ENCODE measurements at regions not wholly inside any gene's neighbourhood (a gene's known extent, or its start where the extent isn't known, plus 50 kb on each side); places are given as distances from the start of the nearest gene placed in this dataset.
"Not testable (repeated sequence)": the region's sequence is repeated elsewhere in the genome, so short reads cannot be mapped to it uniquely, and the experiment has no call there.

DNA sequence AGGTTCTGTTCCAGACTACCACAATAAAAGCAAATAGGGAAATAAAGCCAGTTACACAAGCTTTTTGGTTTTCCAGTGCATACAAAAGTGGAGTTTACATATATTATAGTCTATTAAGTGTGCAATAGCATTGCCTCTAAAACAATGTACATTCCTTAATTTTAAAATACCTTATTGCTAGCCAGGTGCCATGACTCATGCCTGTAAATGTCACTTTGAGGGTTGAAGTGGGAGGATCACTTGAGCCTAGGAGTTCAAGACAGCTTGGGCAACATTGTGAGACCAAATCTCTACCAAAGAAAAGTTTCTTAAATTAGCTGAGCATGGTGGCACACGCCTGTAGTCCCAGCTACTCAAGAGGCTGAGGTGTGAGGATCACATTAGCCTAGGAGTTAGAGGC lies 52.9 kb upstream of the IMP4 start:
- H3K36me3 ChIP-seq (ENCODE audit: control insufficient read depth, insufficient read depth, low read length), result no peaks in the 10 kb centered on the region
- no peaks in the 10 kb centered on the region for H3K9me3 ChIP-seq (ENCODE audit: control insufficient read depth, insufficient read depth, low read length)
- WGBS (ENCODE audit: insufficient coverage), result 80% methylated on average over 1 of the region's 1 CpG
- no peak overlapping the region for H3K27ac ChIP-seq (ENCODE audit: low read depth, low read length)
- no peaks in the 10 kb centered on the region for H3K27me3 ChIP-seq (ENCODE audit: control insufficient read depth, insufficient read depth, low read length)
- no peak overlapping the region for H3K4me3 ChIP-seq (ENCODE audit: low read depth, low read length)
- H3K4me1 ChIP-seq (ENCODE audit: control insufficient read depth, insufficient read depth, low read length), result peaks cover 4% of the 10 kb centered on the region
- no peak for DNase-seq (ENCODE audit: low read depth in 4 of 6, low spot score in 6 of 6)

DNA sequence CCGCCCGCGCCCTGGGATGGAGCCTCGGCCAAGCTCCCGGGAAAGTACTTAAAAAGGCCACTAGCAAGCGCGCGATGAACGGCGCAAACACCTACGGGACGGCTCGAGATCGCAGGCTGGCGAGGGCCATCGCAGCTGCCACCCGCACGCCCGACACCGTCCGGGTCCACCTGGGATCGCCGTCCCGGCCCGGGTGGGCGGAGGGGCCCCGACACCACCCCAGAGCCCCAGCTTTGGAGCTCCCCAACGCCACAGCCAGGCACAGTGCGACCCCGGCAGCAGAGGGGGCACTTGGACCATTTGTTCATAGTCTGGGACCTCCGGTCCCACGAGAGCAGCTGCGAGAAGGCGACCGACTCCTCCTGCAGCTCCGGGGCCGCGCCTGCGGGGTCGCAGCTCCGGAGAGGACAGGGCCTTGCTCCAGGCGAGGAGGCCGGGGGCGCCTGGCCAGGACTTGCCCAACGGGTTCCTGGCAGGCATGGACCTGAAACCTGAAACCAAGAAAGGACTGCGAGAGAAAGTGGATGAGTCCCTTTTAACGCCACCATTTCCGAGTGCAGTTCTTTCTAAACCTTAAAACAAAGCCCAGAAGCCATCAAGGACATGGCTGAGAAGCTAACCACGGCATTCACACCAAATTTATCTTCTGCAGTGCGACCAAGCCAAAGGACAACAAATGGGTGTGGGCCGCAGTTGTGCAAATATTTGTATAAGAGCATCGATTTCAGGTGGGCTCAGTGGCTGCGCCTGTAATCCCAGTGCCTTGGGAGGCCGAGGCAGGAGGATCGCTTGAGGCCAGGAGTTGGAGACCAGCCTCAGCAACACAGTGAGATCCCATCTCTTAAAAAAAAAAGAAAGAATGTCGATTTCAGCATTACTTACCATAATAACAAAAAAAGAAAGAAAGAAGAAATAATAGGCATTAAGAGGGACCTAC lies 54.0 kb upstream of the IMP4 start:
- WGBS (ENCODE audit: insufficient coverage), result 71% methylated on average over 53 of the region's 56 CpGs
- H3K36me3 ChIP-seq (ENCODE audit: control insufficient read depth, insufficient read depth, low read length), result no peaks in the 10 kb centered on the region
- H3K4me1 ChIP-seq (ENCODE audit: control insufficient read depth, insufficient read depth, low read length), result peaks cover 4% of the 10 kb centered on the region
- H3K9me3 ChIP-seq (ENCODE audit: control insufficient read depth, insufficient read depth, low read length), result no peaks in the 10 kb centered on the region
- H3K27me3 ChIP-seq (ENCODE audit: control insufficient read depth, insufficient read depth, low read length), result no peaks in the 10 kb centered on the region
- H3K4me3 ChIP-seq (ENCODE audit: low read depth, low read length), result no peak overlapping the region
- no peak for DNase-seq (ENCODE audit: low read depth in 4 of 6, low spot score in 6 of 6)
- no peak overlapping the region for H3K27ac ChIP-seq (ENCODE audit: low read depth, low read length)

DNA sequence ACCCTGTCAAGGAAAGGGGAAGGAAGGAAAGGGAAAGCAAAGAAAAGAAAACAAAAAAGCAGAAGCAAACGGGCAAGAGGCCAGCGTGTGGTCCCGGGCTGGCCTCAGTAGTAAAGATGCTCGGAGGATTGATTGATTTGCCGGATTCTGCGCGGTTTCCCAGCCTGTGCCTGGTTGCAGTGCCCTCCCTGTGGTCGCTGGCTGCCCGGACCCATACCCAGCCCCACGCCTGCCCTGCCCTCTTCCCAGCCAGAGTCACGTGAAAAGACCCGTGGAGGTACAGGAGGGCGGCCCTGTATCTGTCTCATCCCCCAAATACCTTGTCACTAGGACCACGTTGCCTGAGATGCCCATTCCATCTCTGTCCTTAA lies 55.1 kb upstream of the IMP4 start:
- Histone ChIP-seq H3K27me3 (ENCODE audit: control insufficient read depth, insufficient read depth, low read length) (no peaks in the 10 kb centered on the region), H3K9me3 (ENCODE audit: control insufficient read depth, insufficient read depth, low read length) (no peaks in the 10 kb centered on the region), H3K4me3 (ENCODE audit: low read depth, low read length) (no peak overlapping the region), H3K4me1 (ENCODE audit: control insufficient read depth, insufficient read depth, low read length) (peaks cover 4% of the 10 kb centered on the region), H3K36me3 (ENCODE audit: control insufficient read depth, insufficient read depth, low read length) (no peaks in the 10 kb centered on the region), H3K27ac (ENCODE audit: low read depth, low read length) (no peak overlapping the region)
- no peak for DNase-seq (ENCODE audit: low read depth in 4 of 6, low spot score in 6 of 6)
- 84% methylated on average over 14 of the region's 14 CpGs for WGBS (ENCODE audit: insufficient coverage)

DNA sequence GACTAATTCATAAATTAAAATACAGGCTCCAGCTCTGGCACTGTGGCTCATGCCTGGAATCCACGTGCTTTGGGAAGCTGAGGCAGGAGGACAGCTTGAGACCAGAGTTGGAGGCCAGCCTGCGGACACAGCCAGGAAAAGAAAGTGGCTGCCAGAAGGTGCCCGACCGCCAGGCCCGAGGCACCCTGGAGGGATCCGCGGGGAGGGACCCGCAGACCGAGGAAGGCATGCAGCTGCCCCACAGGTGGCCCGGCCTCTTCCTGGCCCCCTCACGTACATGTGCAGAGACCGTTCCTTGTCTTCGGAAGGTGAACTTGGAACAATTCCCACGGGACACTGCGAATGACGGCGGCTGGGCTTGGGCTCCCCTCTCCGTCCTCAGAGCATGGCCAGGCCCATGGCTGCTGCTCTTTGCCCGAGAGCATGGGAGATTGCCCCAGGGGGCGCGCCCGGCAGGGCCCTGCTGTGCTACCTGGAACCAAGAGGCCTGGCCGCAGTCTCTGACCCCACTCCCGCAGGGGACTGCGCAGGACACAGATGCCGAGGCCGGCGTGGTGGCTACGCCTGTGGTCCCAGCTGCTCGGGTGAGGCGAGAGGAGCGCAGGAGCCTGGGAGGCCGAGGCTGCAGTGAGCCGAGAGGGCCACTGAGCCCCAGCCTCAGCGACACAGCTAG lies 55.6 kb upstream of the IMP4 start:
- no peak for DNase-seq (ENCODE audit: low read depth in 4 of 6, low spot score in 6 of 6)
- no peaks in the 10 kb centered on the region for H3K36me3 ChIP-seq (ENCODE audit: control insufficient read depth, insufficient read depth, low read length)
- H3K9me3 ChIP-seq (ENCODE audit: control insufficient read depth, insufficient read depth, low read length), result no peaks in the 10 kb centered on the region
- 91% methylated on average over 35 of the region's 35 CpGs for WGBS (ENCODE audit: insufficient coverage)
- H3K27ac ChIP-seq (ENCODE audit: low read depth, low read length), result no peak overlapping the region
- H3K4me1 ChIP-seq (ENCODE audit: control insufficient read depth, insufficient read depth, low read length), result peaks cover 4% of the 10 kb centered on the region
- no peak overlapping the region for H3K4me3 ChIP-seq (ENCODE audit: low read depth, low read length)
- no peaks in the 10 kb centered on the region for H3K27me3 ChIP-seq (ENCODE audit: control insufficient read depth, insufficient read depth, low read length)

DNA sequence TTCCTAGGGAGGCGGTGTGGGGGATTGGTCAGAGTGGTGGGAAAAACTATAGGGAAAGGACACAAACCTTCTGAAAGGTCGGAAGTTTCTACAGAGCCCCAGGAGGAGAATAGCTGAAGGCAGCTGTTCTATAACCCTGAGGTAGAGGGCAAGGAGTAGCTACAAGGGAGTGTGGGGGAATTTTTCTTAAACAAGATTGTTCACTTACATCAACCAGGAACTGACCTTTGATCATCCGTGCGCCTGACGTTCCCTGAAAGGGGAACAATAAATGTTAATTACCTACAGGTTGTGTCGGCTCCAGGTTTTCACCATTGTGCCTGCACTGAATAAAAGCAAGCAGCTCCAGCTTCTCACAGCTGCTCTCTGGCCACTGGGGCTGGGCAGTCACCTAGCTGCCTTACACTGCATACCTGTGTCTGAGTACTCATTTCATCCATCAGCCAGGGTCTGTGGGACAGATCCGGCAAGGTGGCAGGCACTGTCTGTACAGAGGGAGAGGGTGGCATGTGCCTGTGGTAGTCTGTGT lies 59.3 kb upstream of the IMP4 start:
- H3K4me1 ChIP-seq (ENCODE audit: control insufficient read depth, insufficient read depth, low read length); H3K36me3 ChIP-seq (ENCODE audit: control insufficient read depth, insufficient read depth, low read length); H3K4me3 ChIP-seq (ENCODE audit: low read depth, low read length); H3K9me3 ChIP-seq (ENCODE audit: control insufficient read depth, insufficient read depth, low read length); DNase-seq (ENCODE audit: low read depth in 4 of 6, low spot score in 6 of 6); H3K27ac ChIP-seq (ENCODE audit: low read depth, low read length); H3K27me3 ChIP-seq (ENCODE audit: control insufficient read depth, insufficient read depth, low read length): not testable (repeated sequence)
- no CpG with 5 or more reads among the region's 7 CpGs for WGBS (ENCODE audit: insufficient coverage)

DNA sequence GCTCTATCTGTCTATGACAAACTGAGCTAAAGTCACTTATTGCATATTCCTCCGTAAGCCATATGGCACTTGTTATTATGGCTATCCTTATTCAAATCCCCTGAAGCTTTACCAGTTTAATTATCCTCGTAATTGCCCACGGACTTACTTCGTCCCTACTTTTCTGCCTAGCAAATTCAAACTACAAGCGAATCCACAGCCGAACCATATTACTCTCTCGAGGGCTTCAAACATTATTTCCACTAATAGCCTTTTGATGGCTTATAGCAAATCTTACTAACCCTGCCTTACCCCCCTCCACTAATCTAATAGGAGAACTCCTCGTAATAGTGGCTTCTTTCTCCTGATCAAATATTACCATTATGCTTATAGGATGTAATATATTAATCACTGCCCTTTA lies 63.1 kb upstream of the IMP4 start:
- not testable (repeated sequence) for H3K36me3 ChIP-seq (ENCODE audit: control insufficient read depth, insufficient read depth, low read length); H3K27me3 ChIP-seq (ENCODE audit: control insufficient read depth, insufficient read depth, low read length); H3K9me3 ChIP-seq (ENCODE audit: control insufficient read depth, insufficient read depth, low read length); H3K27ac ChIP-seq (ENCODE audit: low read depth, low read length); H3K4me3 ChIP-seq (ENCODE audit: low read depth, low read length); H3K4me1 ChIP-seq (ENCODE audit: control insufficient read depth, insufficient read depth, low read length)
- 71% methylated on average over 6 of the region's 8 CpGs for WGBS (ENCODE audit: insufficient coverage)
- DNase-seq (ENCODE audit: low read depth in 4 of 6, low spot score in 6 of 6), result peak in 1 of 6 donors; percentile 81

DNA sequence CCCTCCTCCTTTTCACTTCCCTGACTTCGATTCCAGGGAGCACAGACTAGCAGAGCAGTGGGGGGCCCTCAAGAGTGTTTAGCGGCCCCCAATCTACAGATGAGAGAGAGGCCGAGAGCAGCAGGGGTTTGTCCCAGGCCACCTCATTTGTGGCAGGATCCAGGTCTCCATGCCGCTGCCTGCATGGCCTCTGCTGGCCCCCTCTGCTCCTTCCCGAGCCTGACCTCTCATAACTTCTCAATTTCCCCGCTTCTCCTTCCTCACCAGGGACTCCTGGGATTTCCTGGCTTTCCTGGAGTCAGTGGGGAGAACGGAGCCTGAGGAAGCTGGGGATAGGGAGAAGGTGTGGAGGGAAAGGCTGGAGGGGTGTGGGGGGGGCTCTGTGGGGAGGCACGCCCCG lies 70.1 kb upstream of the TUBA3E start:
- 89% methylated on average over 3 of the region's 9 CpGs for WGBS (ENCODE audit: insufficient coverage)
- H3K36me3 ChIP-seq (ENCODE audit: control insufficient read depth, insufficient read depth, low read length); H3K4me1 ChIP-seq (ENCODE audit: control insufficient read depth, insufficient read depth, low read length); H3K9me3 ChIP-seq (ENCODE audit: control insufficient read depth, insufficient read depth, low read length); H3K4me3 ChIP-seq (ENCODE audit: low read depth, low read length); DNase-seq (ENCODE audit: low read depth in 4 of 6, low spot score in 6 of 6); H3K27ac ChIP-seq (ENCODE audit: low read depth, low read length); H3K27me3 ChIP-seq (ENCODE audit: control insufficient read depth, insufficient read depth, low read length): not testable (repeated sequence)

DNA sequence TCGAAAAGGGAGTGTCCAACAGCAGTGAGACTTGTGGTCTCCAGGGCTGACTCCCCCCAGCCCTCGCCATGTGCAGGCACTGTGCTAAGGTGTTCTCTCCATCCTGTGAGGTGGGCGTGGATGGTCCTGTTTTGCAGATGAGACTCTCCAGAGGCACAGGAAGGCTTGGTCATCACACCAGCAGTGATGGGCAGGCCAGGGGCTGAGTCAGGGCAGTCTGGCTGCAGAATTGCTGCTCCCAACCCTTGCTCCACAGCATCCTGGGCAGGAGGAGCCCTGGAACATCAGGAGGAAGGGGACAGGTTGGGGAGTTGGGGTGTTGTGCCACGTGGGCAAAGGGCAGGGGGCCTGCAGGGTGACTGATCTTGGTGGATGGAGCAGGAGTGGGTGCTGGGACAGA lies 69.3 kb upstream of the TUBA3E start:
- not testable (repeated sequence) for H3K4me1 ChIP-seq (ENCODE audit: control insufficient read depth, insufficient read depth, low read length); H3K27me3 ChIP-seq (ENCODE audit: control insufficient read depth, insufficient read depth, low read length); H3K4me3 ChIP-seq (ENCODE audit: low read depth, low read length); DNase-seq (ENCODE audit: low read depth in 4 of 6, low spot score in 6 of 6); H3K27ac ChIP-seq (ENCODE audit: low read depth, low read length); H3K9me3 ChIP-seq (ENCODE audit: control insufficient read depth, insufficient read depth, low read length); H3K36me3 ChIP-seq (ENCODE audit: control insufficient read depth, insufficient read depth, low read length)
- WGBS (ENCODE audit: insufficient coverage), result 63% methylated on average over 3 of the region's 4 CpGs

DNA sequence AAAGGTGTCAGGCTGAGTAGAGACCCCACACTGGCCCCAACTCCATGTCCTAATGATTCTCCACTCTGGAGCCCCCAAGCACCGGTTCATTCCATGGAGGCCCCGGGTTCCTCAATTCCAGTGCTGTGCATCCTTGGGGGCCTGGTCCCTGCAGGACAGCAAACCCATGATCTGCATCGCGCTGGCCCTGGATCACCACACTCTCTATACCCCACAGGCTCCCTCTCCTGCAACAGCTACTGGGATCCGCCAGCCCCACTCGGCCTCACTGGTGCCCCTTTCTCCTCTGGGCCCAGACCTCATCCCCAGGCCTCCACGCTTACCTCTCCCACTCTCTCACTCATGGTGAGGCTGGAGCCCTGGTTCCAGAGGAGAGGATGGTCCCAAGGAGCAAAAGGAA lies 68.6 kb upstream of the TUBA3E start:
- H3K36me3 ChIP-seq (ENCODE audit: control insufficient read depth, insufficient read depth, low read length); H3K27me3 ChIP-seq (ENCODE audit: control insufficient read depth, insufficient read depth, low read length); H3K9me3 ChIP-seq (ENCODE audit: control insufficient read depth, insufficient read depth, low read length); DNase-seq (ENCODE audit: low read depth in 4 of 6, low spot score in 6 of 6); H3K4me3 ChIP-seq (ENCODE audit: low read depth, low read length); H3K4me1 ChIP-seq (ENCODE audit: control insufficient read depth, insufficient read depth, low read length); H3K27ac ChIP-seq (ENCODE audit: low read depth, low read length): not testable (repeated sequence)
- WGBS (ENCODE audit: insufficient coverage), result 96% methylated on average over 6 of the region's 7 CpGs
